A549 (cell line): ENCODE measurements at regions not wholly inside any gene's neighbourhood (a gene's known extent, or its start where the extent isn't known, plus 50 kb on each side); places are given as distances from the start of the nearest gene placed in this dataset.

Experiments used
- ATAC-seq, 2 experiments: fragments of 200-7000 bp in 1 of 2; fragments of >200 bp in 1 of 2; cut with Nextera tagmentation in 1 of 2; cut with Tn5 transposase in 1 of 2; 3 replicates each; pipeline versions ENCODE4 v1.8.0 to v1.9.1; 2018 to 2020; ENCODE audit warnings: mild to moderate bottlenecking in 1 of 2, moderate library complexity in 1 of 2
- CTCF ChIA-PET: fragments of 300-600 bp; sonication (Branson Sonifier 250); formaldehyde crosslinking; extraction: SDS; loops from one replicate; lab custom pipeline; 2021; ENCODE audit warnings: antibody characterized with exemption, inconsistent platforms; lab: Yijun Ruan, JAX
- POLR2A ChIA-PET: fragments of 350-600 bp; formaldehyde crosslinking; extraction: SDS; loops from one replicate; lab custom pipeline; 2021; ENCODE audit warnings: antibody characterized with exemption, inconsistent platforms; lab: Yijun Ruan, JAX
- DNase-seq, 2 experiments: peaks; one replicate each; pipeline versions ENCODE4 v3.0.0 to v3.0.0-alpha.2; 2011 to 2016; ENCODE audit warnings: low read depth in 1 of 2, low spot score in 1 of 2
- FAIRE-seq: peaks from 2 replicates; lab custom pipeline; 2011; peaks lifted over from hg19 to GRCh38; lab: Jason Lieb, UNC
- H3K27ac ChIP-seq, 2 experiments: fragments of >200 bp; sonication (Bioruptor Twin); formaldehyde crosslinking; 3 replicates each; pipeline ENCODE4 v1.5.1; 2016 to 2017
- H3K4me1 ChIP-seq: fragments of >200 bp; sonication (Bioruptor Twin); formaldehyde crosslinking; 3 replicates; pipeline ENCODE4 v1.6.1; 2016
- H3K4me2 ChIP-seq: fragments of >200 bp; sonication (Bioruptor Twin); formaldehyde crosslinking; 3 replicates; pipeline ENCODE4 v1.6.1; 2016
- H3K4me3 ChIP-seq: fragments of >200 bp; sonication (Bioruptor Twin); formaldehyde crosslinking; 3 replicates; pipeline ENCODE4 v1.5.1; 2016
- H3K9me3 ChIP-seq: fragments of >200 bp; sonication (Bioruptor Twin); formaldehyde crosslinking; 3 replicates; pipeline ENCODE4 v1.6.1; 2016
- CBX2 ChIP-seq: fragments of 200-600 bp; sonication (generic); IDR thresholded peaks from 2 replicates; pipeline ENCODE4 v1.6.1; 2016; ENCODE audit warnings: low read depth, mild to moderate bottlenecking, borderline replicate concordance
- CHD2 ChIP-seq: fragments of 150-350 bp; IDR thresholded peaks from 2 replicates; pipeline ENCODE4 v1.6.1; 2014; ENCODE audit warnings: low read length; ENCODE audit not compliant: partially characterized antibody
- EP300 ChIP-seq, 2 experiments: fragments of >200 bp; sonication (Bioruptor Twin); formaldehyde crosslinking; IDR thresholded peaks; 2 replicates in 1 of 2; 3 replicates in 1 of 2; pipeline ENCODE4 v1.6.1; 2016 to 2017
- ESRRA ChIP-seq: fragments of 150-350 bp; IDR thresholded peaks from 2 replicates; pipeline ENCODE4 v1.6.1; 2014; ENCODE audit warnings: mild to moderate bottlenecking, low read length, borderline replicate concordance
- FOXS1 ChIP-seq: fragments of 250-450 bp; sonication (Bioruptor Pico); IDR thresholded peaks from 2 replicates; pipeline ENCODE4 v1.5.0; 2020; ENCODE audit warnings: mild to moderate bottlenecking, moderate library complexity
- KDM5A ChIP-seq: fragments of 200-600 bp; sonication (generic); IDR thresholded peaks from 2 replicates; pipeline ENCODE4 v1.6.1; 2016; ENCODE audit warnings: antibody characterized with exemption, mild to moderate bottlenecking
- NR3C1 ChIP-seq: fragments of >200 bp; sonication (Bioruptor Twin); formaldehyde crosslinking; IDR thresholded peaks from 3 replicates; pipeline ENCODE4 v1.6.1; 2017
- PHF8 ChIP-seq: fragments of 200-600 bp; sonication (generic); IDR thresholded peaks from 2 replicates; pipeline ENCODE4 v1.6.1; 2016; ENCODE audit warnings: low read depth, mild to moderate bottlenecking, antibody characterized with exemption, moderate library complexity, borderline replicate concordance
- POLR2A ChIP-seq: IDR thresholded peaks from 2 replicates; pipeline ENCODE4 v1.6.1; 2012; ENCODE audit warnings: mild to moderate bottlenecking, low read length
- RAD21 ChIP-seq, 2 experiments: fragments of >200 bp in 1 of 2; sonication (Bioruptor Twin) in 1 of 2; formaldehyde crosslinking in 1 of 2; IDR thresholded peaks in 1 of 2; conservative IDR thresholded peaks in 1 of 2; 2 replicates in 1 of 2; 3 replicates in 1 of 2; pipeline ENCODE4 v1.6.1; 2012 to 2018; ENCODE audit warnings: inconsistent platforms in 1 of 2
- RARB ChIP-seq: fragments of 250-450 bp; sonication (Bioruptor Pico); IDR thresholded peaks from 2 replicates; pipeline ENCODE4 v1.8.0; 2021; ENCODE audit warnings: mild to moderate bottlenecking, moderate library complexity
- RCOR1 ChIP-seq: fragments of 150-350 bp; IDR thresholded peaks from 2 replicates; pipeline ENCODE4 v1.6.1; 2014; ENCODE audit warnings: antibody characterized with exemption, low read length, low read depth
- RFX5 ChIP-seq: fragments of 450-650 bp; IDR thresholded peaks from 2 replicates; pipeline ENCODE4 v1.7.1; 2014; ENCODE audit warnings: antibody characterized with exemption, mild to moderate bottlenecking, moderate library complexity
- SREBF2 ChIP-seq: fragments of 450-650 bp; IDR thresholded peaks from 2 replicates; pipeline ENCODE4 v1.6.1; 2014; ENCODE audit warnings: mild to moderate bottlenecking, moderate library complexity
- TP53 ChIP-seq: fragments of 250-450 bp; sonication (Bioruptor Pico); IDR thresholded peaks from 2 replicates; pipeline ENCODE4 v1.5.0; 2021; ENCODE audit warnings: mild to moderate bottlenecking, moderate library complexity
- ZC3H11A ChIP-seq: fragments of 450-650 bp; IDR thresholded peaks from 2 replicates; pipeline ENCODE4 v1.6.1; 2014; ENCODE audit warnings: antibody characterized with exemption, mild to moderate bottlenecking
- ZFP36 ChIP-seq: fragments of 450-650 bp; IDR thresholded peaks from 2 replicates; pipeline ENCODE4 v1.6.1; 2014; ENCODE audit warnings: borderline replicate concordance; ENCODE audit not compliant: partially characterized antibody
- WGBS: methylation state at CpG from one replicate; pipeline ENCODE4 v1.1.6; 2017; ENCODE audit errors: missing lambda C conversion rate; 5-methylcytosine and 5-hydroxymethylcytosine counted together
- TF ChIP-seq, protein P1 (sequence below): fragments of 200-600 bp; sonication (generic); IDR thresholded peaks from 2 replicates; pipeline ENCODE4 v1.6.1; 2016; ENCODE audit warnings: antibody characterized with exemption, mild to moderate bottlenecking, moderate library complexity

GRCh38 chr22:49035818-49036457 is 791.7 kb downstream of the BRD1 start:
- FAIRE-seq (no peak), ATAC-seq (no peak), DNase-seq (no peak)
- no peak overlapping the region for H3K4me2 ChIP-seq
- no peaks in the 10 kb centered on the region for H3K4me1 ChIP-seq
- H3K4me3 ChIP-seq, result no peak overlapping the region
- ChIA-PET POLR2A (no interaction called here), CTCF (no interaction called here)
- H3K27ac ChIP-seq, result no peak overlapping the region
- WGBS, result 61% methylated on average over 15 of the region's 23 CpGs
- no peak for TF ChIP-seq SREBF2
- no peak for TF ChIP-seq CBX2
- no peak for TF ChIP-seq ZFP36
- TF ChIP-seq RFX5, result no peak
- no peak for TF ChIP-seq EP300 (IDR thresholded peaks at IDR 0.05)
- TF ChIP-seq FOXS1 (CRISPR knock-in tag), result no peak
- TF ChIP-seq TP53 (CRISPR knock-in tag), result no peak
- TF ChIP-seq ESRRA, result no peak
- TF ChIP-seq, protein P1, sequence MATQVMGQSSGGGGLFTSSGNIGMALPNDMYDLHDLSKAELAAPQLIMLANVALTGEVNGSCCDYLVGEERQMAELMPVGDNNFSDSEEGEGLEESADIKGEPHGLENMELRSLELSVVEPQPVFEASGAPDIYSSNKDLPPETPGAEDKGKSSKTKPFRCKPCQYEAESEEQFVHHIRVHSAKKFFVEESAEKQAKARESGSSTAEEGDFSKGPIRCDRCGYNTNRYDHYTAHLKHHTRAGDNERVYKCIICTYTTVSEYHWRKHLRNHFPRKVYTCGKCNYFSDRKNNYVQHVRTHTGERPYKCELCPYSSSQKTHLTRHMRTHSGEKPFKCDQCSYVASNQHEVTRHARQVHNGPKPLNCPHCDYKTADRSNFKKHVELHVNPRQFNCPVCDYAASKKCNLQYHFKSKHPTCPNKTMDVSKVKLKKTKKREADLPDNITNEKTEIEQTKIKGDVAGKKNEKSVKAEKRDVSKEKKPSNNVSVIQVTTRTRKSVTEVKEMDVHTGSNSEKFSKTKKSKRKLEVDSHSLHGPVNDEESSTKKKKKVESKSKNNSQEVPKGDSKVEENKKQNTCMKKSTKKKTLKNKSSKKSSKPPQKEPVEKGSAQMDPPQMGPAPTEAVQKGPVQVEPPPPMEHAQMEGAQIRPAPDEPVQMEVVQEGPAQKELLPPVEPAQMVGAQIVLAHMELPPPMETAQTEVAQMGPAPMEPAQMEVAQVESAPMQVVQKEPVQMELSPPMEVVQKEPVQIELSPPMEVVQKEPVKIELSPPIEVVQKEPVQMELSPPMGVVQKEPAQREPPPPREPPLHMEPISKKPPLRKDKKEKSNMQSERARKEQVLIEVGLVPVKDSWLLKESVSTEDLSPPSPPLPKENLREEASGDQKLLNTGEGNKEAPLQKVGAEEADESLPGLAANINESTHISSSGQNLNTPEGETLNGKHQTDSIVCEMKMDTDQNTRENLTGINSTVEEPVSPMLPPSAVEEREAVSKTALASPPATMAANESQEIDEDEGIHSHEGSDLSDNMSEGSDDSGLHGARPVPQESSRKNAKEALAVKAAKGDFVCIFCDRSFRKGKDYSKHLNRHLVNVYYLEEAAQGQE, result no peak
- no peak for TF ChIP-seq PHF8
- no peak for TF ChIP-seq ZC3H11A
- no peaks in the 10 kb centered on the region for H3K9me3 ChIP-seq

DNA sequence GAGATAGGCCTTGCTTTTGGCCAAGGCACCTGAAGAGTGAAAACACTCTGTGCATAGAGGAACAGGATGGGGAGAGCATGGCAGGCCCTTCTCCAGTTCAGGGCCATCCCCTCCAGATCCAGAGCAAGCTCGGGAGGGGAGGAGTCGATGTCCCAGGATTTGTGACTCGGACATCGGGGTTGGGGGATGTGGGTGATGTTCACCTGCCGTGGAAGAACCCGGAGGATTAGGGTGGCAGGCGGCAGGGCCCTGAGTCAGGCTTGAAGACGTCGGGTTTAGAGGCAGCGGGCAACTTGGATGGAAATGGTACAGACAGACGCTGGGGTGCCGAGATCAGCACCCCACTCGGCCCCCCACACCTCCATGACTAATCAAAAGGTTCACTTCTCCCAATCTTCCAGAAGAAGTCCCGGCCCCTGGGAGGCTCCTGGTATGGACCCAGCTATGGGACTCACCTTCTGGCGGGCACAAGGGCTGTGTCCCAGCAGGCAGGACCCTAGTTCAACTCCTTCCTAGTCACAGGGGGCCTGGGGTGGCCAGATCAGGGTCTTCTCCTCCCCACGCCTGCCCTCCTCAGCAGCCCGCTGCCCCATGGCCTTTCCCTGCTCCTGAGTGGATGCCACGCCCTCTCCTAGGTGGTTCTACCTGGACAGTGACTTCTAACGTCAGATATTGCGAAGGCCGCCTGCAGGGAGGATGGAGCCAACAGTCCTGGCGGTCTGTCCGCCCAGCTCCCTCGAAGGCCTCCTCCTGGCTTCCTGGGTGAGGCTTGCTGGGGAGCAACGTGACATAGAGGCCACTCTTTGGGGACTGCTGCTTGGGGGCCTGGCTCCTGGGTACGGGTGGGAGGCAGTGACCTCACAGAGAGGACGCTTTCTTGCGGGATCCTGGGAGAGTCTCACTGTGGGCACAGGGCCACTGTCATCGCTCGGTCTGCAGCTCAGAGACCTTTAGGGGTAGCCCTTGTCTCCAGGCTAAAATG is 792.5 kb downstream of the BRD1 start:
- Histone ChIP-seq H3K4me1 (no peaks in the 10 kb centered on the region), H3K4me3 (no peak overlapping the region), H3K9me3 (no peaks in the 10 kb centered on the region)
- DNase-seq, result no peak
- 40% methylated on average over 14 of the region's 30 CpGs for WGBS
- POLR2A ChIA-PET, result no interaction called here
- ATAC-seq, result no peak
- no peak for TF ChIP-seq NR3C1
- no peak for TF ChIP-seq ZC3H11A
- TF ChIP-seq RARB (CRISPR knock-in tag), result no peak
- TF ChIP-seq CHD2, result no peak
- TF ChIP-seq, all 56 proteins: peak for 0
- no peak for FAIRE-seq
- no peak overlapping the region for H3K27ac ChIP-seq
- H3K4me2 ChIP-seq, result no peak overlapping the region
- CTCF ChIA-PET, result no interaction called here

DNA sequence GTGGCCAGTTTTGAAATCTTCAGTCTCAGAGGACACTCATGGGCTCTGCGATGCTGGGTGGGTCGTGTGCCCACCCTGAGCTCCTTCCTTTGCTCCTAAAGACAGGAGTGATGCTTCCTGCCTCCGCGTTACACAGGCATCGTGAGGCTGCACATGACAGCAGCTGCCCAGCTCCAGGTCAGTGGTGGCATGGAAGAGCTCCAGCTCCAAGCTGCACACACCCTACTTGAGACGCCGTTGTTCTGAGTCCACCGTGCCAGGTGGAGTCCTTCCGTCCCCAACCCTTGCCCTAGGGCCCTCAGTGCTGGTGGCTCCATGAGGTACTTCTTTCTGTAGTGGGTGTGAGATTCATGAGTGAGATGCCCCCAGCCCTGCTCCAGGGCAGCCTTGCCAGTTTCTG is 794.1 kb downstream of the BRD1 start:
- TF ChIP-seq ZFP36 (no peak), RCOR1 (no peak), POLR2A (no peak), KDM5A (no peak), RAD21 (conservative IDR thresholded peaks at IDR 0.05 in 1 of 2, IDR thresholded peaks at IDR 0.05 in 1 of 2) (no peak)
- TF ChIP-seq, all 56 proteins: peak for 0
- ChIA-PET CTCF (no interaction called here), POLR2A (no interaction called here)
- FAIRE-seq (no peak), DNase-seq (no peak), ATAC-seq (no peak)
- Histone ChIP-seq H3K27ac (no peak overlapping the region), H3K9me3 (no peaks in the 10 kb centered on the region), H3K4me3 (no peak overlapping the region), H3K4me2 (no peak overlapping the region), H3K4me1 (no peaks in the 10 kb centered on the region)
- WGBS, result 100% methylated on average over 1 of the region's 9 CpGs
